Subcutaneous abdominal adipose tissue (tissue), 5 donors: ENCODE measurements at regions not wholly inside any gene's neighbourhood (a gene's known extent, or its start where the extent isn't known, plus 50 kb on each side); places are given as distances from the start of the nearest gene placed in this dataset.
A peak's percentile ranks its signal among the peaks of the same experiment; 100 is the strongest.

Source experiments
- H3K27ac ChIP-seq: one replicate; pipeline ENCODE4 v1.7.0; 2013; ENCODE audit warnings: low read depth, mild to moderate bottlenecking, inconsistent platforms, low read length, moderate library complexity
- H3K27me3 ChIP-seq, 5 donors: one replicate each; pipeline ENCODE4 v1.7.0; 2013; ENCODE audit warnings: low read length in 5 of 5, inconsistent platforms in 1 of 5; ENCODE audit not compliant: control insufficient read depth in 5 of 5, insufficient read depth in 4 of 5
- H3K36me3 ChIP-seq, 5 donors: one replicate each; pipeline ENCODE4 v1.7.0; 2013; ENCODE audit warnings: low read length in 5 of 5; ENCODE audit not compliant: control insufficient read depth in 5 of 5, insufficient read depth in 5 of 5
- H3K4me1 ChIP-seq, 5 donors: one replicate each; pipeline ENCODE4 v1.7.0; 2013; ENCODE audit warnings: low read length in 5 of 5, mild to moderate bottlenecking in 3 of 5, moderate library complexity in 1 of 5; ENCODE audit not compliant: control insufficient read depth in 5 of 5, insufficient read depth in 5 of 5
- H3K4me3 ChIP-seq, 5 donors: one replicate each; pipeline ENCODE4 v1.7.0; 2013; ENCODE audit warnings: low read length in 5 of 5, low read depth in 1 of 5
- H3K9ac ChIP-seq, 5 donors: one replicate each; pipeline ENCODE4 v1.7.0; 2013; ENCODE audit warnings: low read length in 5 of 5, mild to moderate bottlenecking in 4 of 5, moderate library complexity in 3 of 5
- H3K9me3 ChIP-seq, 5 donors: one replicate each; pipeline ENCODE4 v1.7.0; 2013; ENCODE audit warnings: low read length in 5 of 5; ENCODE audit not compliant: control insufficient read depth in 5 of 5
- donor health status: healthy.
- donor health status: healthy.
- donor health status: healthy.
- donor health status: healthy.
- donor health status: healthy.

GRCh38 chrX:20547611-20548051 is 280.9 kb upstream of the RPS6KA3 start:
- Histone ChIP-seq H3K4me1 (peaks cover 0 to 4% (median 0%) of the 10 kb centered on the region in 5 donors), H3K36me3 (no peaks in the 10 kb centered on the region), H3K27me3 (no peaks in the 10 kb centered on the region), H3K27ac (peak overlapping the region; percentile 12), H3K9me3 (peaks cover 0 to 7% (median 0%) of the 10 kb centered on the region in 5 donors), H3K9ac (no peak overlapping the region), H3K4me3 (no peak overlapping the region)

- H3K4me3 ChIP-seq = no peak overlapping the region
- no peak overlapping the region for H3K27ac ChIP-seq
These were observed 278.8 kb upstream of the RPS6KA3 start for GRCh38 chrX:20545538-20545937.

DNA sequence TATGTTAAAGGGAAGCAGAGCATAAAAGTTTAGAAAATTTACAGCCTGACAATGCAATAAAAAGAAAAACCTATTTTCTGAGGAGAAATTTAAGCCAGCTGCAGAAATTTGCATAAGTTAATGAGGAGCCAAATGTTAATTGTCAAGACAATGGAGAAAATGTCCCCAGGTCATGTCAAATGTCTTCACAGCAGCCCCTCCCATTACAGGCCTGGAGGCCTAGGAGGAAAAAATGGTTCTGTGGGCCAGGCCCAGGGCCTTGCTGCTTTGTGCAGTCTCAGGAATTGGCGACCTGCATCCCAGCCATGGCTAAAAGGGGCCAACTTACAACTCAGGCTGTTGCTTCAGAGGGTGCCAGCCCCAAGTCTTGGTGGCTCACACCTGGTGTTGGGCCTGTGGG is 275.4 kb upstream of the RPS6KA3 start:
- peaks cover 0 to 20% (median 11%) of the 10 kb centered on the region in 5 donors for H3K9me3 ChIP-seq

More at GRCh38 chrX:20545538-20545937, 278.8 kb upstream of the RPS6KA3 start:
- H3K27me3 ChIP-seq = no peaks in the 10 kb centered on the region
- peaks cover 0 to 4% (median 0%) of the 10 kb centered on the region in 5 donors for H3K4me1 ChIP-seq
- no peaks in the 10 kb centered on the region for H3K36me3 ChIP-seq
- no peak overlapping the region for H3K9ac ChIP-seq
- peaks cover 0 to 20% (median 11%) of the 10 kb centered on the region in 5 donors for H3K9me3 ChIP-seq

DNA sequence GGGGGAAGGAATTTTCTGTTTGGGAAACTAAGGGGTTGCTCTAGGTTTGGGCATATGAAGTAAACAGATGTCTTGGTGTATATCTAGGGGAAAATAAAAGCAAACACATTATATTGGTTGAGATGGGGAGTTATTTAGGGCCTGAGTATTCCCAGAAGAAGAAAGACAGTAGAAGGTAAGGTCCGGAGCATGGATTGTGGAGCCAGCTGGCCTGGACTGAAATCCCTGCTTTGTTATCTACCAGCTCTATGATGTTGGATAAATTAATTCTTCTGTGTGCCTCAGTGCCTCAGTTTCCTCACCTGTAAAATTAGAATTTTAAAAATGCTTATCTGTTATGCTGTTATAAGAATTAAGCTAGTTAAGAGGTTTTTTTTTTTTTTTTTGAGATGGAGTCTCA is 272.3 kb upstream of the RPS6KA3 start:
- Histone ChIP-seq H3K9me3 (peaks cover 0 to 20% (median 11%) of the 10 kb centered on the region in 5 donors), H3K9ac (no peak overlapping the region), H3K4me1 (no peaks in the 10 kb centered on the region), H3K27me3 (peaks cover 0 to 10% (median 3%) of the 10 kb centered on the region in 5 donors), H3K36me3 (no peaks in the 10 kb centered on the region), H3K27ac (no peak overlapping the region), H3K4me3 (no peak overlapping the region)

More for the DNA sequence above, 275.4 kb upstream of the RPS6KA3 start:
- no peak overlapping the region for H3K9ac ChIP-seq
- no peak overlapping the region for H3K27ac ChIP-seq
- H3K36me3 ChIP-seq = no peaks in the 10 kb centered on the region
- no peaks in the 10 kb centered on the region for H3K27me3 ChIP-seq
- H3K4me3 ChIP-seq = no peak overlapping the region
- H3K4me1 ChIP-seq = peaks cover 0 to under 1% (median 0%) of the 10 kb centered on the region in 5 donors

GRCh38 chrX:20531667-20532066 is 265.0 kb upstream of the RPS6KA3 start:
- H3K9me3 ChIP-seq = no peaks in the 10 kb centered on the region
- peaks cover 2 to 32% (median 23%) of the 10 kb centered on the region in 5 donors for H3K27me3 ChIP-seq
- no peak overlapping the region for H3K9ac ChIP-seq
- peak overlapping the region; percentile 52 for H3K27ac ChIP-seq
- no peaks in the 10 kb centered on the region for H3K36me3 ChIP-seq
- H3K4me3 ChIP-seq = no peak overlapping the region
- H3K4me1 ChIP-seq = peaks cover 0 to 11% (median 6%) of the 10 kb centered on the region in 5 donors

GRCh38 chrX:20530406-20530921 is 263.8 kb upstream of the RPS6KA3 start:
- Histone ChIP-seq H3K4me1 (peaks cover 0 to 11% (median 6%) of the 10 kb centered on the region in 5 donors), H3K27ac (peak overlapping the region; percentile 52), H3K9me3 (no peaks in the 10 kb centered on the region), H3K27me3 (peaks cover 2 to 32% (median 23%) of the 10 kb centered on the region in 5 donors), H3K9ac (no peak overlapping the region), H3K36me3 (no peaks in the 10 kb centered on the region), H3K4me3 (peak overlapping the region in 3 of 5 donors; percentile 19 to 33 (median 25))

DNA sequence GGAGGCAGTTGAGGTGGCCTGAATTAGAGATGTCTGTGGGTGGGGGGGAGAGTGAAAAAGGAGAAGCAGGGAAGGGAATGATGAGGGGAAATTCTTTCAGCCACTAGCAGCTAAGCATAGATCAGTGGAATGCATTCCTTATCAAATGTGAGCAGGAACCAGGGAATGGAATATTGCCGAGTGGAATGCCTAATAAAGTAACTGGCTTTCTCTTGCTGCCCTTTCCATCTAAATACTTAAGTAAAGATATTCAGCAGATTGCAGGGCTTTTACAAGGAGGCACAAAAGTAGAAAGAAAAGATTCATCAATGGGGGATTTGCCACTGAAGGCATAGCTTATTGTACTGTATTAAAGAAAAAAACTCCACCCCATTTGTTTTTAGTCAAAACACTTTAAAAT is 263.0 kb upstream of the RPS6KA3 start:
- Histone ChIP-seq H3K4me1 (peaks cover 0 to 11% (median 6%) of the 10 kb centered on the region in 5 donors), H3K4me3 (no peak overlapping the region), H3K9ac (no peak overlapping the region), H3K36me3 (no peaks in the 10 kb centered on the region), H3K27me3 (peaks cover 2 to 29% (median 23%) of the 10 kb centered on the region in 5 donors), H3K27ac (no peak overlapping the region), H3K9me3 (no peaks in the 10 kb centered on the region)

- no peak overlapping the region for H3K9ac ChIP-seq
- H3K9me3 ChIP-seq = no peaks in the 10 kb centered on the region
- no peaks in the 10 kb centered on the region for H3K36me3 ChIP-seq
- H3K4me3 ChIP-seq = no peak overlapping the region
- H3K4me1 ChIP-seq = peaks cover 0 to 11% (median 6%) of the 10 kb centered on the region in 5 donors
- H3K27ac ChIP-seq = no peak overlapping the region
- peaks cover 2 to 25% (median 19%) of the 10 kb centered on the region in 5 donors for H3K27me3 ChIP-seq
These were observed 262.6 kb upstream of the RPS6KA3 start for GRCh38 chrX:20529301-20529700.

DNA sequence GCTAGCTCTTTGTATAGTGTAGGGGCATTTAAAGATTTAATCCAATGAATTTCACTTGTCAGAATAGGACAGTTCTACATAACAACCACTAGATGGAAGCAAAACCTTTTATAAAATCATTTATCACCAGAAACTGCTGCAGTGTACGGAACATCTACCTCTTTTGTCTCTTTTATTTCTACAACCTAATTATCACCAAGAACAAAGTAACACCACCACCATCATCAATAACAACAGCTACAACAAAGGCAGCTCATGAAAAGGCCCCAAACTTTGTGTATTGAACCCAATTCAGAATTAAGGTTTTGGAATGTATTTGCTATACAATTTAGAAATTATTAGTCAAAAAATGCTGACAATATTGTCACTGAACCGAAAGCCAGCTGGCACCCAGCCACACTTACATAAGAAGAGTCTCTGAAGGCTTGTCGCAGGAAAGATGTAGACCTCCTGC is 260.9 kb upstream of the RPS6KA3 start:
- Histone ChIP-seq H3K9me3 (no peaks in the 10 kb centered on the region), H3K4me1 (peaks cover 0 to 11% (median 6%) of the 10 kb centered on the region in 5 donors), H3K9ac (no peak overlapping the region), H3K4me3 (no peak overlapping the region), H3K27ac (no peak overlapping the region), H3K27me3 (peaks cover 2 to 21% (median 15%) of the 10 kb centered on the region in 5 donors), H3K36me3 (no peaks in the 10 kb centered on the region)

GRCh38 chrX:20527041-20527440 is 260.3 kb upstream of the RPS6KA3 start:
- H3K27me3 ChIP-seq = peaks cover 6 to 21% (median 11%) of the 10 kb centered on the region in 5 donors

More at GRCh38 chrX:20527041-20527440, 260.3 kb upstream of the RPS6KA3 start:
- Histone ChIP-seq H3K9ac (no peak overlapping the region), H3K4me1 (peaks cover 0 to 11% (median 6%) of the 10 kb centered on the region in 5 donors), H3K4me3 (no peak overlapping the region), H3K36me3 (no peaks in the 10 kb centered on the region), H3K27ac (no peak overlapping the region), H3K9me3 (no peaks in the 10 kb centered on the region)
